NCI-H2227 (cell line): ENCODE measurements at regions not wholly inside any gene's neighbourhood (a gene's known extent, or its start where the extent isn't known, plus 50 kb on each side); places are given as distances from the start of the nearest gene placed in this dataset.

ENCODE experiments used
- DNase-seq: peaks from one replicate; lab custom pipeline; 2025; ENCODE audit not compliant: unreplicated experiment; lab: John Stamatoyannopoulos, UW

DNA sequence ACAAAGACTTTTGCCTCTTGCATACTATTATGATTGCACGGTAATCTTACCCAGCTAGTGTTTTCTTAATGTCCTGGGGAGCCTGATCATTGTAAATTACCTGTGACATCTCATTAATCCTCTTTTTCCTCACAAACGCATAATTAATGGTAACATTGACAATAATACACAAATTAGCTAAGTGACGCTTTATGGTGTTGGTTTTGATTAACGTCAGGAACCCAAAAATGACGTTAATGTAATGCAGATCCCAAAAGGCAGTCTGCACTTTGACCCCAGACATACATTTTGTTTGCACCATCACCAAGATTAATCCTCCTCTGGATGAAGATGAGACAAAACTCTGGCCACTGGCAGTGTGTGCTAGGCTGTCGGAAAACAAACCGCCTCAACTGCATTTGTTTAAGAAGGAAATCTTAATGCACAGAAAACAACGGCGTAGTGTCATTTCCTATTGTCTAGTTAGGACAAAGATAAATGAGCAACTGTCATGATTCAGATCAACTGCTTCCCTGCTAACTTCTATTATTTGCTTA is 83.9 kb upstream of the CDIN1 start:
- DNase-seq = no peak

GRCh38 chr15:36497901-36498300 is 81.5 kb upstream of the CDIN1 start:
- DNase-seq = no peak

GRCh38 chr15:36498401-36498800 is 81.0 kb upstream of the CDIN1 start:
- DNase-seq = no peak

DNA sequence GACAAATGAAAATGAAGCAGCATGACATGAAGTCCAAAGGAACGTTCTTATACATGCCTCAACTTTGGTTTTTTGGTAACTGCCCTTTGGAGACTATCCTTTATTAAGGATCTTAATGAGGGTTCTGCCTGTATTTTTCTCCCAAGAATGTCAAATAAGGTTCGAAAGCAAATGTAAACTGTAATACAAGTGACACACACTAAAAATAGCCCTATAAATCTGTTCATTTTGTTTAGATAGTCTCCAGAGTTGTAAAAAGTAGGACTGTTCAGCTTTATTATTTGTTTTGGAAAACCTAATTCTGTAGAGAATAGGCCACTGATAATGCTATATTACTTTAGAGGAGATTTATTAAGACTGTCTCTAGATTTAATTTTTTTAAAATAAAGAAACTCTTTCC is 80.5 kb upstream of the CDIN1 start:
- DNase-seq = no peak

DNA sequence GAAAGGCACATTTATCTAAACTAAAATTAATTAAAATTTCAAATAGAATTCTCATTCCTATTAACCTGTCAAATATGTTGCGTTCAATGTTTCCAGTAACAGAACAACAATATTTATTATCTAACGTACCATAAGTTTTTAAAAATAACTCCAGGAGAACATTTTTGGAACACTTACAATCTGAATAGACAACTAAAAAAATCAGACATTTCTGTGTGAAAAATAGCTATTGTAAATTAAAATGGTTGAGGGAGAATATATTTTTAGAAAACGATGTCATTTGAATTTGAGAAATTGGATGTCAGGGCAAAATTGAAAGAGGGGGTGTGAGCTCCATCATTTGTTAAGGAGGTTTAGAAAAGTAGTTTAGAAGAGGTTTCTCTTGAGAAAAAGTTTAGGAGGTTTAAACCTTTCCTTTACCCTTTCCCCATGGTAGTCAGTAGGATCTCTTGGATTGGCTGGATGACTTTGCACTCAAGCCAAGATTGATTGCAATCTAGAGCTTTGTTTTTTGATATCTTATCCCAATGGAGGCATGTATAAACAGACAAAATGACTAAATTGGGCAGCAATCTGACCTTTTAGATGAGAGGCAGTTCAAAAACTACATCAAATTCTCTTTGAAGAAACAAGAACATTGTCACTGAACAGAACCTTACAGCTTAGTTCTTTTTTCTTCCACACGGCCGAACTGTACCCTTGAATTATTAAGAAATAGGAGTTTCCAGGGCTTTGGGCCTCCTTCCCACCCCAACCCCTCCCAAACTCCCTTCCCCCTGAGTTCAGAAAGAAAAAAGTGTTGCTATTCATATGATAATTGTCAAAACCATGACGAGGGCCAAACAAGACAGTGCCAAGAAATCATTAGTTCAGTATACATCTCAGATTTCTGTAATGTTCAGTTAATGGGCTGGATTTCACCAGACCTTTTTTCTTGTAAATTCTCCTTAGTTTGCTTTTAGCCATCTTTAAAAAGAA is 79.7 kb upstream of the CDIN1 start:
- no peak for DNase-seq

DNA sequence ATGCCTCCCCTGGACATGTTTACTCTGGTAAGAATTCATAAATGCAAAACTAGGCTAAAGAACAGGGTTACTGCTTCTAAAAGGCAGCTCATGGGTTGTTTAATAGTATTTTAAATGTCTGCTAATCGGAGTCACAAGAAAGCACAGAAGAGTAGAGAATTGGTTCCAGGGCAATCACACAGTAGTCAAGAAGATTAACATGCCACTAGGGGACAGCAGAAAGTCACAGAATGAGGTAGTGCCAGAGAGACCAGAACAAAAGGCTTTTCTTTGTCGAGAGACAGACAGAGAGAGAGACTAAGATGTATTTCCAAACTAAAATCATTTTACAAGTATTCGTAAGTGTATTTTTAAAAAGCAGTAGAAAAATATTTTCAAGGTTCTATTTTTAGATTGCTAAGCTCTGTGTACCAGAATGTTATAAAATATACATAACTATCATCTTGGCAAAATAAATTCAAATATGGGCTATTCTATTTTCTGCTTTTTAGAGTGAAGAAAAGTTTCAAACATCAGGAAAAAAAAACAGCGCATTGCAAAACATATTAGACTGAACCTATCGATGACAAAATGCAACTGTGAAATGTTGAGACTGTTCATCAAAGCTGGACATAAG is 78.3 kb upstream of the CDIN1 start:
- peak; percentile 59 for DNase-seq

DNA sequence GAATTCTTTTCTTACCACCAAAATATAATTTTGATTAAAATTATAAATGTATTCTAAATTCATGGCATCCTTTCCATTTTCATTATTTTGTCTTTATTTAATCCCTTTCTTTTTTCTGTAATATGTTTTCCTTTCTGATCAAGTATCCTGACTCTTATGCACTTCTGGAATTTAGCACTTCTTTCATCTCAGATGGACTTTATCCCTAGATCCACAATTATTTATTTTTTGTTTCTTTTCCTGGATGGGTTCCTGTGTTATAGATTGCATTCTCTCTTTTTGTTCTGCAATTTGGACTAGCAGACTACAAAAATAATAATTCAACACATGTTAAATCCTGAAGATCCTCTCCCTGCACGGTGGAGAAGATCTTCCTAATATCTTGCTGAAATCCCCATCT is 76.9 kb upstream of the CDIN1 start:
- DNase-seq = no peak

DNA sequence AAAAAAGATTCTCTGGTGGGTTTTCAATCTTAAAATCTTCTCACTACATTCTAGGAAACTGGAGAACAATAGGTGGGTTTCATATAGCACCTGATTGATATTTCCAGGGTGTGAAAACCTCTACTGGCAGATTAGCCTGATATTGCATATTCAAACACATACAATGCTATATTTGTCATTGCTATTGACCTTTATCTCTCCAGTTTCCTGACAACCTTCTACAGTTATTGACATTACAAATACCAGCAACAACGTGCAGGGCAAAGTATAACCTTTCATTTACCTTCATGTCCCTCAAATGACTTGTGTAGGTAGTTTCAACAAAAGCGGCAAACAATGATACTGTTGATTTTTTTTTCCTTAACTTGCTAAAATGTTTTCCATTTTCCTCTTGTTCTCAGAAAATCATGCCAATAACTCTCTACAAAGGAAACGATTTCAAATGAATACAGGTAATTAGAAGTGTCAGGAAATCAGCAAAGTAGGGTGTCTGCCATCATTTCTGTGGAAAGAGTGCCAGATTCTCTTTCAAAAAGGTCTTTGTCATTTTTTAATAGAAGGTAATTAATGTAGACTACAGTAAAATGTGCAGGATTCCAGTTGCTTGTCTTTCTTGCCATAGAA is 72.6 kb upstream of the CDIN1 start:
- DNase-seq = no peak

DNA sequence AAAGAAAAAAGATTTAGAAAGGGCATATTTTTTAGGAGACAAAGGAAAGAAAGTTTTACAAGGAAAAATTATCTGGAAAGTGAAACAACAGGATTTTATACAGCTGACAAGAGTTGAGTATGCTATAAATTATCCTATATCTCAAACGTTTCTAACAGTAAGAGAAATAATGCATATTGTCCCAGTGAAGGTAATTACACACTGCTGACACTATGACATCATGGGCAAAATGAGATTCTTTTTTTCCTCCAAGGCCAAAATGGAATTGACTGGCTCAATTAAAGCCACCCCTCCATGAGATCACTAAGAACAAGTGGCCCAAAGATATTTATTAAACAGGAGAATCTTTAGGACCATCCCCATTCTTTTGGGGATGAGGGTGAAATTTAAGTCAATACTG is 72.0 kb upstream of the CDIN1 start:
- no peak for DNase-seq

- no peak for DNase-seq
These were observed 67.8 kb upstream of the CDIN1 start for GRCh38 chr15:36511594-36511993.

DNA sequence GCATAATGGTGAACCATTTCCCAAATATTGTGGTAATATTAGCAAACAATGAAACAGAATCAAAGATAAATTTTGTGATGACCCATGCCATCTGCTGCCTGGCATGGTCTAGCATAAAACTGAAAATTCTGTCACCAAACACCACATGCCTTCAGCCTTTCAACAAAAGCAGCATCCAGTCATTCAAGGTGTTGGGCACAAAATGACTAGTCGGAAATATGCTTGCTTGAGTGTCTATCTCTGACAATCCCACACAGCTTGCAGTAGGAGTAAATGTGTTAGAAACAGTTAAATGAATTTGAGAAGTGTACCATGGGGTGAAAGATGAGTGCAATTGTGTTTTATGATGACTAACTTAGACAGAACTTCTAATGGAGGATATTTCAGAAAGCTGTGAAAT is 61.7 kb upstream of the CDIN1 start:
- DNase-seq = no peak

DNA sequence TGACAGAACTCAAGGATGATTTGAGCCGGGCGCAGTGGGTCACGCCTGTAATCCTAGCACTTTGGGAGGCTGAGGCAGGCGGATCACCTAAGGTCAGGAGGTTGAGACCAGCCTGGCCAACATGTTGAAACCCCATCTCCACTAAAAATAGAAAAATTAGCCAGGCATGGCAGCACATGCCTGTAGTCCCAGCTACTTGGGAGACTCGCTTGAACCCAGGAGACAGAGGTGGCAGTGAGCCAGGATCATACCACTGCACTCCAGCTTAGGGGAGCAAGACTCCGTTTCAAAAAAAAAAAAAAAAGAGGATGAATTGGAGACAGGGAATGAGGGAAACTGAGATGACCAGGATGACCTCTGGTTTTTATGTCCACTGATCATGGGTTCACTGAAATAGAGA is 60.4 kb upstream of the CDIN1 start:
- no peak for DNase-seq

GRCh38 chr15:36525430-36525829 is 54.0 kb upstream of the CDIN1 start:
- DNase-seq = no peak

DNA sequence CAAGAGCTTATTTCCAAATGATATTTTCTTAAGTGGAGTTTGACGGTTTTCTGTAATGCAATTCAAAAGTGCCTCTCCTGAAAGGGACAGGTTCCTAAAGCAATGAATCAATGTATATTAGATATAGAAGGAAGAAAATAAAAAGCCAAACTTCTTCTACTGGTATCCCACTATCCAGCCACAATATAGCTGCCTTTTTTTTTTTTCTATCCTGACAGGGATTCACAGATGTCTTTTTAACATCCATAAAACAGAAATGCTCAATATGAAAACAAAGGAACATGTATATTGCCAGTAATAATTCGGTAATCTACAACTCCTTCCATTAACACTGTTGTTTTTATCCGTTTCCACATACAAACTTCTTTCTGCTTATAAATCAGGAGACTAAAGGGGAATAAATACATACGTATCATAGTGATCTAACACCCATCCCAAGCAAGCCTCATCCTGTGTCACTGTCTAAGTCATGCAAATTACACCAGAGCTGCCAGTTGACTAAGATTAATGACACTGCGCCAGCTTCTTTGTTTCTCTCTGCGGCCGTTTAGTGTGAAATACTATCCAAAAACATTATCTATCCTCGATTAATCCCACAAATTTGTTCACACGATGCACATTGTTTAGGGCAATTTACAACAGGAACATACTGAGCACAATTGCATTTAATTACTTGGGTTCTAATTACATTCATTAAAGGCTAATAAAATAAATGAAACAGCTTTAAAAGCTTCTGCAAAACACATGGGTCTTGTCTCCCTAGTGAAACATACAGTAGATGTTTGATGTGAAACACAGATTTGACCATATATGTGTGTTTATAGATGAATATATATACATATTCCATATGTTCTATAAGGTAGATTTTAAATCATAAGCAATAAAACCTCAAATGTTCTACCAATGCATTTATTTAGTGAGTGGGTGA is 51.9 kb upstream of the CDIN1 start:
- DNase-seq = peak; percentile 11

- no peak for DNase-seq
These were observed 50.0 kb upstream of the CDIN1 start for GRCh38 chr15:36529296-36530011.
